Type B pancreatic cell (in vitro differentiated cells): ENCODE measurements at regions not wholly inside any gene's neighbourhood (a gene's known extent, or its start where the extent isn't known, plus 50 kb on each side); places are given as distances from the start of the nearest gene placed in this dataset.

Experiments
- DNase-seq: peaks from one replicate; pipeline ENCODE4 v3.0.0; 2021; ENCODE audit warnings: mixed read lengths; ENCODE audit not compliant: unreplicated experiment; ENCODE audit errors: extremely low spot score
- H3K27ac Mint-ChIP-seq: 2 replicates; pipeline ENCODE4 v1.8.0; 2021; ENCODE audit warnings: mild to moderate bottlenecking, mixed read lengths
- H3K27me3 Mint-ChIP-seq: 2 replicates; pipeline ENCODE4 v1.8.0; 2021; ENCODE audit warnings: mixed read lengths
- H3K36me3 Mint-ChIP-seq: 2 replicates; pipeline ENCODE4 v1.8.0; 2021; ENCODE audit warnings: mixed read lengths
- H3K4me1 Mint-ChIP-seq: one replicate; pipeline ENCODE4 v1.8.0; 2021; ENCODE audit warnings: mixed read lengths; ENCODE audit not compliant: unreplicated experiment
- H3K4me3 Mint-ChIP-seq: 2 replicates; pipeline ENCODE4 v1.8.0; 2021; ENCODE audit warnings: mild to moderate bottlenecking, mixed read lengths
- H3K9me3 Mint-ChIP-seq: 2 replicates; pipeline ENCODE4 v1.8.0; 2021; ENCODE audit warnings: mixed read lengths
- TF ChIP-seq, protein P1 (sequence below): fragments of 200-600 bp; sonication (generic); conservative IDR thresholded peaks from 2 replicates; pipeline ENCODE4 v1.5.0; 2021; ENCODE audit warnings: antibody characterized with exemption, mild to moderate bottlenecking

DNA sequence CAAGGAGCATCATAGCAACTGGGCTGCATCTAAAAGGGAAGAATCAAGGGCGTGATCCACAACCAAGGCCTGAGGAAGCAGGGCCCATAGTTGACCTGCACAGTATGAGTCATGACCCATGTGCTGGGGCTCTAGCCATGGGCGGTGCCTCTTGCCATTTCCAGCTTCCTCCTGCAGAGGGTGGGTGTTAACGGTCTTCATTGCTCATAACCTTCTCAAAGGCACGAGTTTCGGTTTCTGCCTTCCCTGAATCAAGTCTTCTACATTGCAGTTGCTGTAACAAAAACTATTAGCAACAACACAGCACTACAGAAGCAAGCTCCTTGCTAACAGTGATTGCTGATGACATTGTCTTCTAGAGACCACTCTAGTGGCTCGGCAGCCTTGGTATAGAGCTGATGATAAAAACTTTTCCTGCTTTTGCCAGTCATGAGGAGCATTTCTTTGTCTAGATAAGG is 66.9 kb downstream of the CTSL start:
- H3K4me3 Mint-ChIP-seq = no peak overlapping the region
- no peak for DNase-seq
- H3K27me3 Mint-ChIP-seq = no peaks in the 10 kb centered on the region

DNA sequence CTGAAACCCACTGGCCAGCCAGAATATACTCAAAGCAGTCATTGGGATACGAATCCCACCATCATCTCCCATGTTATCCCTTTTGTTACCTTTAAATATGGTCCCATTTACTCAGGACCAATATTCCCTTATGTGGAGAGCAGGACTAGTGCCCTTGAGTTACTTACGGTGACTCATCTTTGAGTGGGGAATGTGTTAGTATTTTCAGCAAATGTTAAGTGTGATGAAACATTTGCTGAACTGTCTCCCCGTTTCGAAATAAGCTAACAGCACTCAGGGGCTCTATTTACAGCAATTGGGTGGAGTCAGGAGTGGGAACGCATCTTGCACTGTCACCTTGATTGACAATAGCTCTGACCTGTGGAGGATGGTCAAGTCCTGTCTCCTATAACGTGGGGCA is 67.4 kb downstream of the CTSL start:
- H3K4me3 Mint-ChIP-seq = no peak overlapping the region
- H3K27ac Mint-ChIP-seq = no peak overlapping the region
- no peak for DNase-seq
- no peaks in the 10 kb centered on the region for H3K27me3 Mint-ChIP-seq
- TF ChIP-seq, protein P1, sequence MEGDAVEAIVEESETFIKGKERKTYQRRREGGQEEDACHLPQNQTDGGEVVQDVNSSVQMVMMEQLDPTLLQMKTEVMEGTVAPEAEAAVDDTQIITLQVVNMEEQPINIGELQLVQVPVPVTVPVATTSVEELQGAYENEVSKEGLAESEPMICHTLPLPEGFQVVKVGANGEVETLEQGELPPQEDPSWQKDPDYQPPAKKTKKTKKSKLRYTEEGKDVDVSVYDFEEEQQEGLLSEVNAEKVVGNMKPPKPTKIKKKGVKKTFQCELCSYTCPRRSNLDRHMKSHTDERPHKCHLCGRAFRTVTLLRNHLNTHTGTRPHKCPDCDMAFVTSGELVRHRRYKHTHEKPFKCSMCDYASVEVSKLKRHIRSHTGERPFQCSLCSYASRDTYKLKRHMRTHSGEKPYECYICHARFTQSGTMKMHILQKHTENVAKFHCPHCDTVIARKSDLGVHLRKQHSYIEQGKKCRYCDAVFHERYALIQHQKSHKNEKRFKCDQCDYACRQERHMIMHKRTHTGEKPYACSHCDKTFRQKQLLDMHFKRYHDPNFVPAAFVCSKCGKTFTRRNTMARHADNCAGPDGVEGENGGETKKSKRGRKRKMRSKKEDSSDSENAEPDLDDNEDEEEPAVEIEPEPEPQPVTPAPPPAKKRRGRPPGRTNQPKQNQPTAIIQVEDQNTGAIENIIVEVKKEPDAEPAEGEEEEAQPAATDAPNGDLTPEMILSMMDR = no peak
- H3K36me3 Mint-ChIP-seq = no peaks in the 10 kb centered on the region
- no peaks in the 10 kb centered on the region for H3K9me3 Mint-ChIP-seq
- peaks cover 14% of the 10 kb centered on the region for H3K4me1 Mint-ChIP-seq

More for the DNA sequence above, 66.9 kb downstream of the CTSL start:
- TF ChIP-seq, protein P1 = no peak
- H3K27ac Mint-ChIP-seq = no peak overlapping the region
- no peaks in the 10 kb centered on the region for H3K9me3 Mint-ChIP-seq
- H3K4me1 Mint-ChIP-seq = peaks cover 14% of the 10 kb centered on the region
- no peaks in the 10 kb centered on the region for H3K36me3 Mint-ChIP-seq

DNA sequence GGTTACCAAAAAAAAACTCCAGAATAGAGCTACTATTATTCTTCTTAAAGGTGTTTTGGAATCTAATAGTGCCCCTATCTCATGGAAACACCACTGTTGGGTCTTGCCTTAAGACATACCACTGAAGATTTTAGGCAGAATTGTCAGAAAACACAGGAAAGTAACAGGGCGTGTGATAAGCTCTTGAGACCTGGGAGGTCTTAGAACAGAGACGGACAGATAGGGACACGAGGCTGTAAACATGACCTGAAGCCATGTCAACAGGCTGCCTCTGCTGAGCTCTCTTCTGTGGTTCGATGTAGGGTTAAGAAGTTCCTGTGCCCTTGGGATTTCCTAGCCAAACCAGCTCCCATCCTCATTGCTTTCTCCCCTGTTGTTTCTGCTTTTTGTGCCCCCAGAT is 69.3 kb downstream of the CTSL start:
- DNase-seq = no peak
- no peak overlapping the region for H3K4me3 Mint-ChIP-seq
- TF ChIP-seq, protein P1 = no peak
- H3K27me3 Mint-ChIP-seq = no peaks in the 10 kb centered on the region
- H3K9me3 Mint-ChIP-seq = no peaks in the 10 kb centered on the region
- peaks cover 18% of the 10 kb centered on the region for H3K4me1 Mint-ChIP-seq
- no peak overlapping the region for H3K27ac Mint-ChIP-seq
- no peaks in the 10 kb centered on the region for H3K36me3 Mint-ChIP-seq

DNA sequence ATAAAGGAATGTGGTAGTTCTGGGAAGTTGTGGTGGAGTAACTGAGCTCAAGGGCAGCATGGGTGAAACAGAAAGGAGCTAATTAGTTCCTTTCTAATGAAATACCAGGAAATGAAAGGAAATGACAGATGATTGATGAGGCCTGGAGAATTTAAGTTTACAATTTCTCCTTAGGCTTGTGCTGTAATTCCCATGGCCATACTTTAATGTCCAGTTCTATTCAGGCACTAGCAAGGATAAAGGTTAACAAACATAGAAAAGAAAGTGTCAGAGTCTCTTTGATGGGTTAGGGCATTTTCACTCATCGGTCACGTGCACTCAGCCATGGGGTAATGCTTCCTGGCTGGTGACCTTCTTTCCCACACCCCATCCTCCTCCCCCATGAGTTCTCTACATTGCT is 70.3 kb downstream of the CTSL start:
- Mint-ChIP-seq H3K27ac (no peak overlapping the region), H3K36me3 (no peaks in the 10 kb centered on the region), H3K9me3 (no peaks in the 10 kb centered on the region), H3K27me3 (no peaks in the 10 kb centered on the region), H3K4me1 (peaks cover 22% of the 10 kb centered on the region), H3K4me3 (no peak overlapping the region)
- TF ChIP-seq, protein P1 = no peak
- no peak for DNase-seq

DNA sequence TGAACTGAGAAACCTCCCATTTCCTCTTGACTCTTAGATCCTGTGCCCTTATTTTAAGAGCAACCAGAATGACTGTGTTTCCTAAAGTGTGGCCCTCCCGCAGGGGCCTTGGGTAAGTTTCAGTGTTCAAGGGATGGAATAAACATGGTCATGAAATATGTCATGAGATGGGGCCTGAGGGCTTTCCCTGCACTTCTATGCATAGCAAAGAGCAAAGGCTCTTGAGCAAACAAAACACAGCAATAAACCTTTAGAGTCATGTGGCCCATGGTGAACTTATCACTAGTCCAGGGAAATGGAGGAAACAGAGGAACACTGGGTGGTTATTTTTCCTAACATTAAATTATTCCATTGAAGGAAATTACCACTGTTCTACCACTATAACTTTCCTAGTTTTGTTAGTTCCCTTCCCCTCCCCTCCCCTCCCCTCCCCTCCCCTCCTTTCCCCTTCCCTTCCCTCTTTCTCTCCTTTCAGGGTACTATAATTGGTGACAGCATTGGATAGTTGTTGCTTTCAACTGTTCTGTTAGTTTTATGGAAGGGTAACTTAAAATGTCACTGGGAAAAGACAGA is 72.4 kb downstream of the CTSL start:
- no peak for DNase-seq
- no peak overlapping the region for H3K27ac Mint-ChIP-seq
- no peak overlapping the region for H3K4me3 Mint-ChIP-seq
- H3K9me3 Mint-ChIP-seq = no peaks in the 10 kb centered on the region
- peaks cover 25% of the 10 kb centered on the region for H3K4me1 Mint-ChIP-seq
- TF ChIP-seq, protein P1 = no peak
- no peaks in the 10 kb centered on the region for H3K36me3 Mint-ChIP-seq
- H3K27me3 Mint-ChIP-seq = no peaks in the 10 kb centered on the region

DNA sequence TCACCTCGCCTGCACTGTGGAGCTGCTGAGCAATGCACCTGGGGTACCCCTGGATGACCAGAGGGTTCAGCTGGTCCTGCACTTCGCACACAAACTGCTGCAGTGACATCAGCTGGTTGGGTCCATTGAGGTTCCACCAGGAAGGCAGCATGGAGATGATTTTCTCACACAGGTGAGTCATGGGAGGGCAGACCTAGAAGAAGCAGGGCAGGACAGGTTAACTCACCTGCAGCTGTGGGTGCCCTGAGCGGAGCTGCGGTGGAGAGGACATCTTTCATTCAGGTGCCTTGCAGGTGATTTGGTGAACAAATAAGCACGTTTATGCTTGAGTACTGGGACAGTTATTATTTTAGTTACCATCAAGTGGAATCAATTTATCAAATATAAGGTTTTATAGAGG is 73.6 kb downstream of the CTSL start:
- DNase-seq = no peak
- Mint-ChIP-seq H3K9me3 (no peaks in the 10 kb centered on the region), H3K36me3 (no peaks in the 10 kb centered on the region), H3K27ac (no peak overlapping the region), H3K4me3 (no peak overlapping the region), H3K27me3 (no peaks in the 10 kb centered on the region), H3K4me1 (peaks cover 25% of the 10 kb centered on the region)
- TF ChIP-seq, protein P1 = no peak
